Mucosa of stomach (tissue), 1 donor: ENCODE measurements at regions not wholly inside any gene's neighbourhood (a gene's known extent, or its start where the extent isn't known, plus 50 kb on each side); places are given as distances from the start of the nearest gene placed in this dataset.

ENCODE experiments used
- H3K27me3 ChIP-seq: one replicate; pipeline ENCODE4 v1.7.0; 2013; ENCODE audit warnings: mild to moderate bottlenecking, low read length; ENCODE audit not compliant: control insufficient read depth, insufficient read depth
- H3K36me3 ChIP-seq: one replicate; pipeline ENCODE4 v1.7.0; 2013; ENCODE audit warnings: low read length; ENCODE audit not compliant: control insufficient read depth, insufficient read depth
- H3K4me1 ChIP-seq: one replicate; pipeline ENCODE4 v1.7.0; 2013; ENCODE audit warnings: mild to moderate bottlenecking, low read length; ENCODE audit not compliant: control insufficient read depth, insufficient read depth
- H3K4me3 ChIP-seq: one replicate; pipeline ENCODE4 v1.7.0; 2013; ENCODE audit warnings: low read length
- H3K9ac ChIP-seq: one replicate; pipeline ENCODE4 v1.7.0; 2013; ENCODE audit warnings: mild to moderate bottlenecking, low read length, moderate library complexity
- H3K9me3 ChIP-seq: one replicate; pipeline ENCODE4 v1.7.0; 2013; ENCODE audit warnings: mild to moderate bottlenecking, low read length, moderate library complexity; ENCODE audit not compliant: control insufficient read depth
- donor health status: Pancreatic carcinoma.

DNA sequence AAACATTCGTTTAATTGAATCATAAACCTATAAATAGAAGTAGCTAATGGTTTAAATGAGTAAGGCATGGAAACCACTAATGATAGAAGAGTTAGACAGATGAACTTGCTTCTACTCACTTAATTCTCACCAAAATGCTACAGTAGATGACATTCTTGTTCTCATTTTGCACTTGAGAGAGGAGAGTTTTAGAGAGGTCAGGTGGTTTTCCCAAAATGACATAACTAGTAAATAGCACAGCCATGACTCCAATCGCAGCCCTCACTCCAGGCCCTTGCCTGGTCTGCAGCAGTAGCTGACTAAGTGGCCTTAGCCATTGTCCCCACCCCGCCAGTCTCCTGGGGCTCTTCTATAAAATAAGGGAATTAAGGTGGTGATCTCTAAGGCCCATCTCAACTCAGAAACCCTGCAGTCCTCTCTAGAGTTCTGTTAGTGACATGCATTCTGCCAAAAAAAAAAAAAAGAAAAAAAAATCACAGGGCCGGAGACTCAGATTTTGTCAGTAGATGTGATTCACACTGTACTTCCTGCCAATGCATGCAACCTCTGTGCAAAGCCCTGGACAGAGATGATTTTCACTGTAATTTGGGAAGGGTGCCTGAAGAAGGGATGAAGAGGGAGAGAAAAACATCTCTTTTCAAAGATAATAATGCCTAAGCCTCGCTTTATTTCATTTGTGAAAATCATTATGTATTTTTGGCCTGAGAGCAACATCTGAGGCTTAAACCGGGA is 221.8 kb downstream of the ANAPC1 start:
- Histone ChIP-seq H3K9ac (no peak overlapping the region), H3K4me1 (peaks cover 26% of the 10 kb centered on the region), H3K9me3 (no peaks in the 10 kb centered on the region), H3K4me3 (no peak overlapping the region), H3K36me3 (no peaks in the 10 kb centered on the region), H3K27me3 (no peaks in the 10 kb centered on the region)

DNA sequence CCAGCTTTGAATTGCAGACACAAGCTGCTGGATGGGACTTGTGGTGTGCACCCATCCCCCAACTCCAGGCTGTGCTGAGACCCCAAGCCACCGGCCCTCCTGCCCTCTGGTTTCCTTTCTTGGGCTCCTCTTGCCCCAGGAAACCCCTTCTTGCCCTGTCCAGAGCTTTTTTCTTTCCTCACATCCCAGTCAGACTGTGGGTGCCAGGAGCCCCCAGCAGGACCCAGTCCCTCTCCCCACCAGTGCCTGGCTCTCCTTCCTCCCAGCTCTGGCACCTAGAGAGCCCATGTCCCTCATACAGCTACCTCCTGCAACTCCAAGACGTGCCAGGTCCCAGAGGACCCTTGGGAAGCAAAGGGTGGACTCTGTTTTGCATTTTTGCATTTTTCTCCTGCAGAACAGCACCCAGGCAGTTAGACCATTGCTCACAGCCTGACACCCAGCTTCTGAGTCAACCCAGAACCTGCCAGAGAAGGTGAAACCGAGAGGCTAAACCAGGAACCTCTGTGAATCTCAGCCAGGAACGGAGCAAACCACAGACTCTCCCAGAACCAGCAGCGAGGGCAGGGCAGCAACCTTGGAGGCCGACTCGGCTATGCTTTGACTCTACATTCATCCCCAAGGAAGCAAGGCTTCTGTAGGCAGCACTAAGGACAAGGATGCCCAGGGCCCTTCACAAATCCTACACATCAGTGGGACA is 221.1 kb downstream of the ANAPC1 start:
- Histone ChIP-seq H3K9me3 (no peaks in the 10 kb centered on the region), H3K27me3 (no peaks in the 10 kb centered on the region), H3K36me3 (no peaks in the 10 kb centered on the region), H3K4me3 (no peak overlapping the region), H3K4me1 (peaks cover 30% of the 10 kb centered on the region), H3K9ac (no peak overlapping the region)

DNA sequence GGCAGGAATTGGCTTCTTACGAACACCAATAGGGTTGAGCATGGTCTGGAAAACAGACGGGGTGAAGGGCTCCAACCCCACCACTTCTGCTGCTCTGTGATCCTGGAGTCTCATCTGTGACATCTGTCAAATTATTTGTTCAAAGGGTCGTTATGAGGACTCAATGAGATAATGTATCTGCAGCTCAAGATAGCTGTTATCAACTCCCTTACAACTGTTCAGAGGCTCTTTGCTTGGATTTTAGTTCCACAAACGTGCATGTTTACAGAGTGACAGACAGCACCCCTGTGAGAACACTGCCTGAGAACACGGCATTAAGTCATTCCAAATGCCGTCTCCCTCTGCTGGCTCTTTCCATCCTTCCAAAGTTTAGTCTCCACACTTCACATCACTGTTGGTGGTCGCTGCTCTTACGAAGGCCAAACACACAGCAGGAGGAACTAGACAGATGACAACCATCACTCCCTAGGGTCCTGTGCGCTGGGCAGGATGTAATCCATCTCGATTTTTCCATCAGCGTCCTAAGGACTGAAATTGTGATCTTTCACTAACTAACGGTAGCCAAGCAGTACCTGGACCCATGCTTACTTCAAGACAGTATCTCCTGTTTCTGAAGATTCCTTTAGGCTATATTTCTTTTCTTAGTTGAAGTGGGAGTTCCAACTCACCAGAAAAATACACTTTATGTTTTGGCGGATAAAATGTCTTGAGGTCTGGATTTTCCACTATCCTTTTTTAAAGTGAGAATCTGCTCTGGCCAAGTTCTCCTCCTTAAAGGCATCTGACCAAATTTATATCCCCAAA is 220.3 kb downstream of the ANAPC1 start:
- Histone ChIP-seq H3K4me3 (no peak overlapping the region), H3K36me3 (no peaks in the 10 kb centered on the region), H3K9me3 (no peaks in the 10 kb centered on the region), H3K27me3 (no peaks in the 10 kb centered on the region), H3K4me1 (peaks cover 35% of the 10 kb centered on the region), H3K9ac (no peak overlapping the region)

DNA sequence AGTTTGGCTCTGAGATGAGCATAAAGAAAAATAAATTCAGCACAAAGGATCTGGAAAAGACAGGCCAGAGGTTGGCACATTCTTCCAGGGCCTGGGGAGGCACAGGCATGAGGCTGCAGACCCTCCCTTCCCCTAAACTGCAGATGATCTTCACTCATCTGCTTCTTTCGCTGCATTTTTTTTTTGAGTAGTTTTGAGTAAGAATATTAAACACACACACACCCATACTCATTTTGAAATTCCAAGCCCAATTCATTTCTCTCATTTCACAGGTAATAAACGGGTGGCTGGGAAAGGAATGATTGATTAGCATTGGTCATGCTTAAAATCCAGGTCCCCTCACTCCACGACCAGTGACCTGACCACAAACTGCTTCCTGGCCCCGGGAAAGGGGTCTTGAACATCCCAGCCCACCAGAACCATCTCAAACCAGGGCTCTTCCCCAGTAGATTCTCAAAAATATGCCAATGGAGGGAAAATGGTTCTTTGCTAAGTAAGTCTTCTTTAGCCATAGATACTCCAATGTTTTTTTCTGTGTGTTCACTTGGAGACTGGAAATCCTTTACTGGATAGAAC is 219.6 kb downstream of the ANAPC1 start:
- Histone ChIP-seq H3K4me3 (no peak overlapping the region), H3K36me3 (no peaks in the 10 kb centered on the region), H3K27me3 (no peaks in the 10 kb centered on the region), H3K9me3 (no peaks in the 10 kb centered on the region), H3K9ac (no peak overlapping the region), H3K4me1 (peaks cover 29% of the 10 kb centered on the region)

DNA sequence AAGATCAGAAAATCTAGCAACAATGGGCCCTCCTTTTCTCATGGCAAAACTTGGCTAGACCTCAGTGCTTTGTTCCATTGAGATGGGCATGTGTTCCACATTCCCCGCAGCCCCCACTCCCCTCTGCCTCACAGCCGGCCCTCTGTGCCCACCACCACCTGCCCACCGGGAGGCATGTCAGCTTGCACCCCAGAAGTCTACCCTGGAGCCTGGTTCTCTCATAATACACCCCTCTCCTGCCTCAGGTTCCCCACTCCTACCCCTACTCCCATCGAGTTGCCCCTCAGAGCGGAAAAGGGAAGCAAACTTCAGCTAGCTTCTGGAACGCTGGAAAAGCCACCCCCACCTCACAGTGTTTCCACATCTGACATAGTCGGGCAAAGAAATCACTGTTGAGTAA is 219.0 kb downstream of the ANAPC1 start:
- no peaks in the 10 kb centered on the region for H3K9me3 ChIP-seq
- H3K27me3 ChIP-seq = no peaks in the 10 kb centered on the region
- H3K9ac ChIP-seq = no peak overlapping the region
- peaks cover 24% of the 10 kb centered on the region for H3K4me1 ChIP-seq
- H3K36me3 ChIP-seq = no peaks in the 10 kb centered on the region
- H3K4me3 ChIP-seq = no peak overlapping the region

DNA sequence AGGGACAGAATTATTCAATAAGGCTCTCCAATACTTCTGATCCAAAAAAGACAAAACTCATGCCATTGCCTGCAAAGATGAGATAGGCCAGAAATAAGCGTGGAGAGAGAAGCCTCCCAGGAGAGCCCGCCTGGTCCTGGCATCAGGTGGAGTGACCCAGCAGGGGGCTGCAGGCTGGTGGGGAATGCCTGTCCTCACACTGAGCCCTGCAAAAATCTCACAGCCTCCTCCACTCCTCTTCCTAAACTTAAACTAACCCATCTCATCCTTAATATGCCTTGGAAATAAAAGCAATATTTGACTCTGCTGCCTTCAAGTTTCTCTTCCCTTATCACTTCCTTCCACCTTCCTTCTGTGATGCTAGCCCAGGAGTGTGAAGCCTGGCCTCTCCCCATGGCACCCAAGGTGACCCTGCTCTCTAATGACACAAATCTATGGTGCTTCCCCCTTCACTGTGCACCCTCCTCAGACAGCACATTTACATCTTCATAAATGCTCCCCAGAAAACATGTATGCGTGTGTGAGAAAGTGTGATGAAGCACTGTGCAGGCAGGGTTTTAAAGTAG is 218.4 kb downstream of the ANAPC1 start:
- no peak overlapping the region for H3K9ac ChIP-seq
- H3K4me1 ChIP-seq = peaks cover 24% of the 10 kb centered on the region

DNA sequence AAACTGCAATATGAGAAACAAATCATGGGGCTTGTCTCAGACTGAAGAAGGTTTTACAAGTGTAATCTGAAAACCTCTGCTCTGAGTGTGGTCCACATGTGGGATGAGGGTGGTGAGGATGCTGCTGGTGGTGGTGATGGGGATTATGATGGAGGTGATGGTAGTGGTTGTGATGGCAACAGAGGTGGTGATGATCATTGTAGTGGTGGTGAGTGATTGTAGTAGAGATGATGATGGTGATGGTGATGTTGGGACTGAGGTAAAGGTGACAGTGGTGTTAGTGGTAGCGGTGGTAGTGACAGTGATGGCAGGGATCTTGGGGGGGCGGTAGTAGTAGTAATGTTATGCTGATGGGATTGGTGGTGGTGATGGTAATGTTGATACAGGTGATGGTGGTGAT is 217.8 kb downstream of the ANAPC1 start:
- Histone ChIP-seq H3K36me3 (no peaks in the 10 kb centered on the region), H3K9ac (no peak overlapping the region), H3K9me3 (no peaks in the 10 kb centered on the region), H3K4me1 (peaks cover 24% of the 10 kb centered on the region), H3K27me3 (no peaks in the 10 kb centered on the region), H3K4me3 (no peak overlapping the region)

More for the DNA sequence above, 218.4 kb downstream of the ANAPC1 start:
- no peak overlapping the region for H3K4me3 ChIP-seq
- no peaks in the 10 kb centered on the region for H3K36me3 ChIP-seq
- no peaks in the 10 kb centered on the region for H3K27me3 ChIP-seq
- H3K9me3 ChIP-seq = no peaks in the 10 kb centered on the region

DNA sequence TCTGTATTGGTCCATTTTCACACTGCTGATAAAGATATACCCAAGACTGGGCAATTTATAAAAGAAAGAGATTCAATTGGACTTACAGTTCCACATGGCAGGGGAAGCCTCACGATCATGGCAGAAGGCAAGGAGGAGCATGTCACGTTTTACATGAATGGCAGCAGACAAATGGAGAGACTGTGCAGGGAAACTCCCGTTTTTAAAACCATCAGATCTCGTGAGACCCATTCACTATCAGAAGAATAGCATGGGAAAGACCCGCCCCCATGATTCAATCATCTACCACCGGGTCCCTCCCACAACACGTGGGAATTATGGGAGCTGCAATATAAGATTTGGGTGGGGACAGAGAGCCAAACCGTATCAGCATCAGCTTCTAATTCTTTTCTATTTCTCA is 217.0 kb downstream of the ANAPC1 start:
- H3K9ac ChIP-seq = no peak overlapping the region
- H3K9me3 ChIP-seq = no peaks in the 10 kb centered on the region
- H3K36me3 ChIP-seq = no peaks in the 10 kb centered on the region
- peaks cover 24% of the 10 kb centered on the region for H3K4me1 ChIP-seq
- no peaks in the 10 kb centered on the region for H3K27me3 ChIP-seq
- no peak overlapping the region for H3K4me3 ChIP-seq

DNA sequence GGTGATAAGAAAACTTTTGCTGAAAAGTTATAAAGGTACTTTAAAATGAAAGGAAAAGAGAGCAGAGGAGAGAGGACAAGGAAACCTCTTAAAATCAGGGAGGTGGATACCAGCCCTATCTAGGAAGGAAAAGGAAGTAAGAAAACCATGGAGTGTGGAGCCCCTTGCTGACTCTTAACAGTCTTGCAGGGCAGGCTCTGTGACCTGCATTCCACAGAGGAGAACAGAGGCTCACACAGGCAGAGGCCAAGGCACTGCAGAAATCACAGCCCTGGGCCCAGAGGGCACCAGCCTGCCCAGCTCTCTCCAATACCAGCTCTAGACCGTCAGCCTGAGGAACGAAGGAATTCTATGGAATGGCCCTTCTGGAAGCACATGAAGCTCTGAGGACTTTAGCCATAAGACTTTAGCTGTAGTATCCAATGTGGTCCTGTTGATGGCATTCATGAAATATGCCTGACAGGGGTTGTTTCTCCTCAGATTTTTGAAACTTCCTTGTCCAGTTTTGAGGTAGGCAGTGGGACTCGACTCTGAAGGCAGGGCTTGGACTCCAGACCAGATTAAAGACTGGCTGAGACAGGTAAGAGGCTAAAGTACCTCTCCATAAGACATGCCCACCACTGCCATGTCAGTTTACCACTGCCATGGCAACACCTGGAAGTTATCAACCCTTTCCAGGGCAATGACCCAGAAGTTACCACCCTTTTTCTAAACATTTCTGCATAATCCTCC is 216.3 kb downstream of the ANAPC1 start:
- no peaks in the 10 kb centered on the region for H3K27me3 ChIP-seq
- H3K4me3 ChIP-seq = no peak overlapping the region
- H3K9me3 ChIP-seq = no peaks in the 10 kb centered on the region
- no peak overlapping the region for H3K9ac ChIP-seq
- no peaks in the 10 kb centered on the region for H3K36me3 ChIP-seq
- H3K4me1 ChIP-seq = peaks cover 23% of the 10 kb centered on the region

DNA sequence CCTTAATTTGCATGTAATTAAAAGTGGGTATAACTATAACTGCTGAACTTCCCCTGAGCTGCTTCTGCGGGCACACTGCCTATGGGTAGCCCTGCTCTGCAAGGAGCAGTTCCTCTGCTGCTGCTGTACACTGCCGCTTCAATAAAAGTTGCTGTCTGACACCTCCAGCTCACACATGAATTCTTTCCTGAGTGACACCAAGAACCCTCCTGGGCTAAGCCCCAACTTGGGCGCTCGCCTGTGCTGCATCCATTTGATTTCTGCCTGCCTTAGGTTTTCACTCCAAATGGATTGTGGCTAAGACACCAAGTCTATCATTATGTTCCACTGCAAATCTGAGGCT is 215.7 kb downstream of the ANAPC1 start:
- peaks cover 17% of the 10 kb centered on the region for H3K4me1 ChIP-seq
- H3K9ac ChIP-seq = no peak overlapping the region
- H3K27me3 ChIP-seq = no peaks in the 10 kb centered on the region
- no peaks in the 10 kb centered on the region for H3K36me3 ChIP-seq
- no peak overlapping the region for H3K4me3 ChIP-seq
- H3K9me3 ChIP-seq = no peaks in the 10 kb centered on the region

DNA sequence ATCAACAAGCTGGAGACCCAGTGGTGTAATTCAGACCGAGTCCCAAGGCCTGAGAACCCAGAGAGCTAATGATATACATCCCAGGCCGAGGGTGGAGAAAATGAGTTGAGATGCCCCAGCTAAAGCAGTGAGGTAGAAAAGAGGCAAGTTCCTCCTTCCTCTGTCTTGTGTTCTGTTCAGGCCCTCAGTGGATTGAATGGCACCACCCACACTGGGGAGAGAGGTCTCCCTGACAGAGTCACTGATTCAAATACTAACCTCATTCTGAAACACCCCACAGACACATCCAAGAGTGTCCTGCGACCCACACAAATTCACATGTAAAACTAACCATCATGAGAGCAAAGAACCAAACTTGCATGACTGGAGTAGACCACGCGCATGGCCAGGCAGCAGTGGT is 215.3 kb downstream of the ANAPC1 start:
- no peaks in the 10 kb centered on the region for H3K9me3 ChIP-seq
- H3K4me3 ChIP-seq = no peak overlapping the region
- H3K27me3 ChIP-seq = no peaks in the 10 kb centered on the region
- H3K36me3 ChIP-seq = no peaks in the 10 kb centered on the region
- H3K4me1 ChIP-seq = peaks cover 14% of the 10 kb centered on the region
- no peak overlapping the region for H3K9ac ChIP-seq
